Stomach (tissue), 4 donors: ENCODE measurements at regions not wholly inside any gene's neighbourhood (a gene's known extent, or its start where the extent isn't known, plus 50 kb on each side); places are given as distances from the start of the nearest gene placed in this dataset.

Source experiments
- POLR2AphosphoS5 ChIP-seq, 3 donors: sonication (generic); formaldehyde crosslinking; IDR thresholded peaks; one replicate each; pipeline ENCODE4 v1.6.1; 2016; ENCODE audit warnings: antibody characterized with exemption in 3 of 3
- TF ChIP-seq, protein P1 (sequence below), 7 experiments: fragments of 450-650 bp in 4 of 7; fragments of 200-600 bp in 3 of 7; sonication (generic) in 3 of 7; IDR thresholded peaks; one replicate each; pipeline ENCODE4 v1.5.1; 2016 to 2019; ENCODE audit warnings: antibody characterized with exemption in 7 of 7, control low read depth in 2 of 7, mild to moderate bottlenecking in 1 of 7

DNA sequence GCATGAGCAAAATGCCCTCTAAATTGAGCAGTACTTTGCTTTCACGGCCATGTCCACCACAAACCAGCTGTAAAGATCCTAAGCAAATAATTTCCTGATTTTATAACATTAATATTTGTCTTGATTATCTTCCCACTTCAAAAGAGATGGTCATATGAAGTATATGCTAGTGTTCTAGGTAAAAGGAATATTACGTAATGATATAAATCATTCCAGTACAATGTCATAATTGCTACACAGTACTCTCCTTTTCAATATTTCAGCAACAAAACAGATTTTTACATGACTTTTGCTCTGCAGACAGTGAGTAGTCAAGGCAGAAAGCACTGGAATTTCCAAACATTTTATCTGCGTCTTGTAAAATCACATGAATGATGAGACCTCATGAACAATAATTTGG, 572.8 kb upstream of the FRG1 start:
- no peak for TF ChIP-seq POLR2AphosphoS5 (IDR thresholded peaks at IDR 0.05)
- TF ChIP-seq, protein P1, sequence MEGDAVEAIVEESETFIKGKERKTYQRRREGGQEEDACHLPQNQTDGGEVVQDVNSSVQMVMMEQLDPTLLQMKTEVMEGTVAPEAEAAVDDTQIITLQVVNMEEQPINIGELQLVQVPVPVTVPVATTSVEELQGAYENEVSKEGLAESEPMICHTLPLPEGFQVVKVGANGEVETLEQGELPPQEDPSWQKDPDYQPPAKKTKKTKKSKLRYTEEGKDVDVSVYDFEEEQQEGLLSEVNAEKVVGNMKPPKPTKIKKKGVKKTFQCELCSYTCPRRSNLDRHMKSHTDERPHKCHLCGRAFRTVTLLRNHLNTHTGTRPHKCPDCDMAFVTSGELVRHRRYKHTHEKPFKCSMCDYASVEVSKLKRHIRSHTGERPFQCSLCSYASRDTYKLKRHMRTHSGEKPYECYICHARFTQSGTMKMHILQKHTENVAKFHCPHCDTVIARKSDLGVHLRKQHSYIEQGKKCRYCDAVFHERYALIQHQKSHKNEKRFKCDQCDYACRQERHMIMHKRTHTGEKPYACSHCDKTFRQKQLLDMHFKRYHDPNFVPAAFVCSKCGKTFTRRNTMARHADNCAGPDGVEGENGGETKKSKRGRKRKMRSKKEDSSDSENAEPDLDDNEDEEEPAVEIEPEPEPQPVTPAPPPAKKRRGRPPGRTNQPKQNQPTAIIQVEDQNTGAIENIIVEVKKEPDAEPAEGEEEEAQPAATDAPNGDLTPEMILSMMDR (IDR thresholded peaks at IDR 0.05) = no peak
